Tibial artery (tissue), 4 donors: ENCODE measurements at regions not wholly inside any gene's neighbourhood (a gene's known extent, or its start where the extent isn't known, plus 50 kb on each side); places are given as distances from the start of the nearest gene placed in this dataset.

Experiments used
- DNase-seq, 2 donors: peaks; one replicate each; pipeline ENCODE4 v3.0.0-alpha.2; 2019
- H3K27ac ChIP-seq, 2 donors: fragments of 200-600 bp; sonication (generic) in 1 of 2; 1 replicate in 1 of 2; 2 replicates in 1 of 2; pipeline ENCODE4 v1.5.1; 2018 to 2019; ENCODE audit warnings: mild to moderate bottlenecking in 1 of 2
- H3K27me3 ChIP-seq, 2 donors: fragments of 200-600 bp; sonication (generic) in 1 of 2; one replicate each; pipeline versions ENCODE4 v1.5.1 to v1.6.0; 2016 to 2019
- H3K36me3 ChIP-seq, 3 donors: fragments of 200-600 bp; sonication (generic) in 2 of 3; one replicate each; pipeline ENCODE4 v1.5.1; 2016 to 2019; ENCODE audit warnings: mild to moderate bottlenecking in 2 of 3
- H3K4me1 ChIP-seq, 4 donors: fragments of 200-600 bp; sonication (generic) in 2 of 4; 1 replicate in 3 of 4; 2 replicates in 1 of 4; pipeline ENCODE4 v1.5.1; 2016 to 2019
- H3K4me3 ChIP-seq, 2 donors: fragments of 200-600 bp; sonication (generic) in 1 of 2; 1 replicate in 1 of 2; 2 replicates in 1 of 2; pipeline ENCODE4 v1.5.1; 2018 to 2019; ENCODE audit warnings: mild to moderate bottlenecking in 2 of 2
- H3K9me3 ChIP-seq, 3 donors: fragments of 200-600 bp; sonication (generic) in 1 of 3; one replicate each; pipeline ENCODE4 v1.5.1; 2016 to 2019
- intact Hi-C: fragments of 100-400 bp; cut with DNase I; formaldehyde crosslinking; loops from one replicate; pipeline ENCODE4 v1.15.0; 2023; ENCODE audit warnings: low total_unique reads
- TF ChIP-seq, protein P1 (sequence below), 2 experiments: fragments of 200-600 bp in 1 of 2; fragments of 450-650 bp in 1 of 2; IDR thresholded peaks; one replicate each; pipeline ENCODE4 v1.5.1; 2017 to 2019; ENCODE audit warnings: antibody characterized with exemption in 2 of 2, mild to moderate bottlenecking in 1 of 2, moderate library complexity in 1 of 2

DNA sequence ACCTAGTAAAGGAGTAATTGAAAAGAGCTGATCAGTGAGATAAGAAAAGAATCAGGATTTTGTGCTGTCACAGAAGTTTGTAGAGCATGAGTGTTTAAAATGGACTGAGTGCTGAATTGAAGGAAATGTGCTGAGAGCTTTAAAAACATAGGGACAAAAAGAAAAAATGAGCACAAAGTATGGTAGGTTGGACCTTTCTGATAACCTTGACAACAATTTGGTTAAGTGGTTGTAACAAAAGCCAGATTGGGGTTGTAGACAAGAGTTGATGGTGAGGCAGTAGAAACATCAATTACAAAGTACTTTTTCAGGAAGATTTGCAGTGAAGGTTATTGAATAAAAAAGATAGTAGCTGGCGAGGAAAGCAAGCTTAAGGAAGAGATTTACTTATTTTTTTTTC is 674.7 kb upstream of the KIF2B start:
- TF ChIP-seq, protein P1, sequence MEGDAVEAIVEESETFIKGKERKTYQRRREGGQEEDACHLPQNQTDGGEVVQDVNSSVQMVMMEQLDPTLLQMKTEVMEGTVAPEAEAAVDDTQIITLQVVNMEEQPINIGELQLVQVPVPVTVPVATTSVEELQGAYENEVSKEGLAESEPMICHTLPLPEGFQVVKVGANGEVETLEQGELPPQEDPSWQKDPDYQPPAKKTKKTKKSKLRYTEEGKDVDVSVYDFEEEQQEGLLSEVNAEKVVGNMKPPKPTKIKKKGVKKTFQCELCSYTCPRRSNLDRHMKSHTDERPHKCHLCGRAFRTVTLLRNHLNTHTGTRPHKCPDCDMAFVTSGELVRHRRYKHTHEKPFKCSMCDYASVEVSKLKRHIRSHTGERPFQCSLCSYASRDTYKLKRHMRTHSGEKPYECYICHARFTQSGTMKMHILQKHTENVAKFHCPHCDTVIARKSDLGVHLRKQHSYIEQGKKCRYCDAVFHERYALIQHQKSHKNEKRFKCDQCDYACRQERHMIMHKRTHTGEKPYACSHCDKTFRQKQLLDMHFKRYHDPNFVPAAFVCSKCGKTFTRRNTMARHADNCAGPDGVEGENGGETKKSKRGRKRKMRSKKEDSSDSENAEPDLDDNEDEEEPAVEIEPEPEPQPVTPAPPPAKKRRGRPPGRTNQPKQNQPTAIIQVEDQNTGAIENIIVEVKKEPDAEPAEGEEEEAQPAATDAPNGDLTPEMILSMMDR (IDR thresholded peaks at IDR 0.05), result no peak
- Histone ChIP-seq H3K27me3 (no peaks in the 10 kb centered on the region), H3K27ac (no peak overlapping the region), H3K9me3 (no peaks in the 10 kb centered on the region), H3K4me3 (no peak overlapping the region), H3K4me1 (no peaks in the 10 kb centered on the region), H3K36me3 (no peaks in the 10 kb centered on the region)
- intact Hi-C loops, result no loop called here
- DNase-seq, result no peak

DNA sequence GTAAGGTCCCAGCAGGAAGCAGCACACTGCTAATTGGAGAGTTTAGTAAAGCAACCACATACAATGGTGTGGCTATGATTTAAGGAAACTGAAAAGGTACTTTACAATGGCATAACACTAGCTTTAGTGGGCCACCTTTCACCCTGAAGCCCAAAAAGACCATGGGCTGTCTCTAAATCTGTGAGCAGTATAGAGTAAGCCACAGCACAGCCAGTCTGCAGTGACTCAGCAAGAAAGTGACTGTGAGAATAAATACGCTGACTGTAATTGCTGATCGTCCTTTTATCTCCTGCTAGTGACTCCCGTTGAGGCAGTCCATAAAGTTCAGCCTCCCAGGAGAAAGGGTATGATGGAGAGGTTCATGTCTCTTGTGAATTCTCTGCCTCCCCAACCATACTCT is 679.8 kb upstream of the KIF2B start:
- DNase-seq, result no peak
- Histone ChIP-seq H3K4me1 (no peaks in the 10 kb centered on the region), H3K36me3 (no peaks in the 10 kb centered on the region), H3K27me3 (no peaks in the 10 kb centered on the region), H3K27ac (no peak overlapping the region), H3K9me3 (no peaks in the 10 kb centered on the region), H3K4me3 (no peak overlapping the region)
- intact Hi-C loops, result no loop called here
- TF ChIP-seq, protein P1 (IDR thresholded peaks at IDR 0.05), result no peak

DNA sequence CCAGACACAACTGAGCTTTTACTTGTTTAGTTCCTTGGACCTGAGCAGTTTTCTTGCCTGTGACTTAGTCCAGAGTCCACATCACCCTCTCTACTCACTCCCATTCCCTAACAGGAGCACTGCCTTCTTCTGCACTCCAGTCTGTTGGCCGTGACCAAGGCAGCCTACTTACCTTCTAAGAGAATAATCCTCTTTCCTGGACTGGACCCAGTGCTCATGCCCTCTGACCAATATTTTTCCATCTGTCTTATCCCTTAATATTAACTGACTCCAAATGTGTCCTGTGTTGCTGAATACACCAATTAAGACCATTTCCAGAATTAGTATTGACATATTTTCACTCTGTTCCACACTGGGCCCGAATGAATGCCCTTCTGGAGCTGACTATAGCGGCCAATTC is 681.0 kb upstream of the KIF2B start:
- Histone ChIP-seq H3K9me3 (no peaks in the 10 kb centered on the region), H3K27ac (no peak overlapping the region), H3K4me3 (no peak overlapping the region), H3K36me3 (no peaks in the 10 kb centered on the region), H3K27me3 (no peaks in the 10 kb centered on the region), H3K4me1 (no peaks in the 10 kb centered on the region)
- intact Hi-C loops, result no loop called here
- no peak for DNase-seq
- TF ChIP-seq, protein P1 (IDR thresholded peaks at IDR 0.05), result no peak

DNA sequence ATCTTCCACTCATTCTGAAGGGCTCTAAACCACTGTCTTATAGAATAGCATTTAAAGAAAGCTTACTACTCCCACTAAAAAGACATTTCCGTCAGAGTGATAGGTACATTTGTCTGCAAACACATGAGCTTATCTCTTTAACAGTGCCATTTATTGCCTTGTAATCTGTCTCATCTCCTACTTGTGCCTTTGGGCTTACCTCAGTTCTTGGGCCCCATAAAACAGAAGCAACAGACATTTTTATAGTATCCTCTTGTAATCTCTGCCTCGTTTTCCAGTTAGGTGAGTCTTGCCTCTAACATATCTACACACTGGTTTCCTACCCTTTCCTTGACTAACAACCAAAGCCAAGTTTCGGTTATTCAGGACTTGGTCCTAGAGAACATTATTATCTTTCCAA is 681.4 kb upstream of the KIF2B start:
- Histone ChIP-seq H3K4me3 (no peak overlapping the region), H3K9me3 (no peaks in the 10 kb centered on the region), H3K27ac (no peak overlapping the region), H3K27me3 (no peaks in the 10 kb centered on the region), H3K4me1 (no peaks in the 10 kb centered on the region), H3K36me3 (no peaks in the 10 kb centered on the region)
- no peak for DNase-seq
- TF ChIP-seq, protein P1 (IDR thresholded peaks at IDR 0.05), result no peak
- intact Hi-C loops, result no loop called here

DNA sequence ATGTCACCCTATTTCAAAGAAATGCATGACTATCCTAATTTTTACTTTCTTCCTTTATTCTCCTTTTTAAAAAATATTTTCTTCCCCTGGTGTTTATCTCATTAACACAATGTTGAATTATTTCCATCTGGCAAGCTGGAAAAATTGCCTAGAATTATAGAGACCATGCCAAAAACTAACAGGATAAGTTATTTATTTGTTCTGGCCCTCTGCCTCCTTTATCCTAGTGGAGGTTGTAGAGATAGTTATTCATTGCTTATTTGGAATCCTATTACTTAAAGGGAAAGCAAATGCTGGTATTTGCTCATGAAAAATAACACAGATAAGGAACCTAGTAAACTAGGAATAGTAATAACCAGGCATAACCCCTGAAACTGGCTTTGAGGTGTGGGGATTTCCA is 684.9 kb upstream of the KIF2B start:
- no peaks in the 10 kb centered on the region for H3K4me1 ChIP-seq
- H3K27ac ChIP-seq, result no peak overlapping the region
- TF ChIP-seq, protein P1 (IDR thresholded peaks at IDR 0.05), result no peak
- intact Hi-C loops, result no loop called here
- H3K36me3 ChIP-seq, result no peaks in the 10 kb centered on the region
- no peak for DNase-seq
- H3K9me3 ChIP-seq, result no peaks in the 10 kb centered on the region
- no peaks in the 10 kb centered on the region for H3K27me3 ChIP-seq
- H3K4me3 ChIP-seq, result no peak overlapping the region

DNA sequence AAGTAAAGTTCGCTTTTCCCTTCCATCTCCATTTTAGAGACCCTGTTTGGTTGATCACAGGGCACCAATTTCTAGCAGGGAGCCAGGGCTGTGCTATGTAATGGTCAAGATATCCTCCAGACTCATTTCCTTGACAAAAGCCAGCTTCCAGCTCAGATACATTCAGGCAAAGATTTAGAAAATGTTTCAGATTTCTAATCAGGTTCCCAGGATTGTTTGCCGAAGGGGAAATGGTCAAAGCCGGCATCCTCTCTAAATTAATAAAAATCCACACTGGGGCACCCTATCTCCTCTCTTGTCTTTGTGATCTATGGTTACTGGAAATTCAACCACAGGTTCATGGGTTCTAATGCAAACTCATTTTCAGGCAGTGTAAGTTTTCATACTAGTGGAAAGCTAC is 686.8 kb upstream of the KIF2B start:
- Histone ChIP-seq H3K27me3 (no peaks in the 10 kb centered on the region), H3K27ac (no peak overlapping the region), H3K4me1 (no peaks in the 10 kb centered on the region), H3K9me3 (no peaks in the 10 kb centered on the region), H3K36me3 (no peaks in the 10 kb centered on the region), H3K4me3 (no peak overlapping the region)
- no peak for DNase-seq
- intact Hi-C loops, result no loop called here
- TF ChIP-seq, protein P1 (IDR thresholded peaks at IDR 0.05), result no peak
